Endothelial cell of umbilical vein (primary cell): ENCODE measurements at regions not wholly inside any gene's neighbourhood (a gene's known extent, or its start where the extent isn't known, plus 50 kb on each side); places are given as distances from the start of the nearest gene placed in this dataset.

Source experiments
- BruUV-seq: library from RNA; stranded (reverse); fragments of 400-500 nt; replicated peaks from 2 replicates; lab custom pipeline; 2021; lab: Mats Ljungman, UMichigan
- CTCF ChIA-PET: fragments of 300-600, 350-600 bp; sonication (Branson Sonifier 250); formaldehyde crosslinking; loops from one replicate; lab custom pipeline; 2021; ENCODE audit warnings: antibody characterized with exemption, inconsistent platforms; lab: Charles Lee
- POLR2A ChIA-PET: fragments of 300-600, 350-600 bp; sonication (Branson Sonifier 250); formaldehyde crosslinking; loops from one replicate; lab custom pipeline; 2021; ENCODE audit warnings: antibody characterized with exemption, inconsistent platforms; lab: Charles Lee
- DNase-seq: peaks from one replicate; pipeline ENCODE4 v3.0.0-alpha.2; 2011; ENCODE audit warnings: low read depth, low spot score
- FAIRE-seq: peaks from 2 replicates; lab custom pipeline; 2011; peaks lifted over from hg19 to GRCh38; lab: Jason Lieb, UNC
- H2AFZ ChIP-seq: 2 replicates; pipeline ENCODE4 v1.6.0; 2012; ENCODE audit warnings: low read depth, low read length, control low read depth, inconsistent platforms
- H3K27ac ChIP-seq: 2 replicates; pipeline ENCODE4 v1.5.1; 2011; ENCODE audit warnings: low read depth, mild to moderate bottlenecking, control low read depth, low read length, moderate library complexity; ENCODE audit not compliant: insufficient read depth
- H3K27me3 ChIP-seq, 2 experiments: 2 replicates each; pipeline versions ENCODE4 v1.6.0 to v1.6.1; 2011; ENCODE audit warnings: low read length in 2 of 2, mixed read lengths in 1 of 2; ENCODE audit not compliant: control insufficient read depth in 2 of 2, insufficient read depth in 2 of 2
- H3K36me3 ChIP-seq, 2 experiments: 2 replicates in 1 of 2; 3 replicates in 1 of 2; pipeline ENCODE4 v1.5.1; 2011; ENCODE audit warnings: low read length in 2 of 2, mild to moderate bottlenecking in 1 of 2, moderate library complexity in 1 of 2; ENCODE audit not compliant: control insufficient read depth in 2 of 2, insufficient read depth in 2 of 2; ENCODE audit errors: extremely low read depth in 1 of 2
- H3K4me1 ChIP-seq: 3 replicates; pipeline ENCODE4 v1.5.1; 2011; ENCODE audit warnings: mild to moderate bottlenecking, low read length; ENCODE audit not compliant: control insufficient read depth, insufficient read depth; ENCODE audit errors: extremely low read depth
- H3K4me2 ChIP-seq: 2 replicates; pipeline ENCODE4 v1.6.1; 2011; ENCODE audit warnings: low read length, control low read depth, mixed read lengths; ENCODE audit not compliant: insufficient read depth
- H3K4me3 ChIP-seq, 3 experiments: fragments of 200-600 bp in 1 of 3; sonication (generic), shearing (Covaris generic) in 1 of 3; replicated peaks in 1 of 3; 2 replicates each; pipeline ENCODE4 v1.5.1; 2011 to 2016; ENCODE audit warnings: control low read depth in 3 of 3, low read length in 3 of 3, mild to moderate bottlenecking in 2 of 3, inconsistent platforms in 1 of 3, low read depth in 1 of 3, moderate library complexity in 1 of 3; ENCODE audit not compliant: insufficient read depth in 1 of 3
- H3K79me2 ChIP-seq: 2 replicates; pipeline ENCODE4 v1.6.0; 2012; ENCODE audit warnings: low read length, inconsistent platforms; ENCODE audit not compliant: control insufficient read depth, insufficient read depth
- H3K9ac ChIP-seq: replicated peaks from 2 replicates; pipeline ENCODE3; 2011; ENCODE audit warnings: low read length, control low read depth; ENCODE audit not compliant: insufficient read depth; ENCODE audit errors: extremely low read depth
- H3K9me1 ChIP-seq: replicated peaks from 3 replicates; pipeline ENCODE4 v1.6.0; 2011; ENCODE audit warnings: mild to moderate bottlenecking, low read length; ENCODE audit not compliant: control insufficient read depth, insufficient read depth; ENCODE audit errors: extremely low read depth
- H3K9me3 ChIP-seq: replicated peaks from 2 replicates; pipeline ENCODE4 v1.5.1; 2012; ENCODE audit warnings: low read length, inconsistent platforms; ENCODE audit not compliant: control insufficient read depth, insufficient read depth
- H4K20me1 ChIP-seq: replicated peaks from 2 replicates; pipeline ENCODE3; 2011; ENCODE audit warnings: mild to moderate bottlenecking, low read length; ENCODE audit not compliant: control insufficient read depth, insufficient read depth; ENCODE audit errors: extremely low read depth
- CTCF ChIP-seq, 2 donors: IDR thresholded peaks; 1 replicate in 1 of 2; 2 replicates in 1 of 2; pipeline ENCODE4 v1.5.1; 2011; ENCODE audit warnings: low read length in 2 of 2, mild to moderate bottlenecking in 2 of 2, moderate library complexity in 2 of 2, control low read depth in 1 of 2, inconsistent platforms in 1 of 2, low read depth in 1 of 2; ENCODE audit not compliant: insufficient read depth in 1 of 2; ENCODE audit errors: extremely low read depth in 1 of 2
- EZH2 ChIP-seq: IDR thresholded peaks from 2 replicates; pipeline ENCODE4 v1.6.1; 2012; ENCODE audit warnings: borderline replicate concordance, low read depth, mild to moderate bottlenecking, moderate library complexity, low read length, inconsistent platforms; ENCODE audit not compliant: severe bottlenecking
- FOS ChIP-seq: IDR thresholded peaks from 2 replicates; pipeline ENCODE4 v1.6.1; 2011; ENCODE audit warnings: mild to moderate bottlenecking, low read length, moderate library complexity, borderline replicate concordance; ENCODE audit not compliant: insufficient read depth
- GATA2 ChIP-seq: IDR thresholded peaks from 2 replicates; pipeline ENCODE4 v1.7.0; 2011; ENCODE audit warnings: low read depth, mild to moderate bottlenecking, moderate library complexity, mixed read lengths, low read length; ENCODE audit not compliant: insufficient read length, insufficient read depth
- JUN ChIP-seq: IDR thresholded peaks from 2 replicates; pipeline ENCODE4 v1.6.1; 2011; ENCODE audit warnings: borderline replicate concordance, low read depth; ENCODE audit not compliant: insufficient read length, insufficient read depth
- MAX ChIP-seq: IDR thresholded peaks from 2 replicates; pipeline ENCODE4 v1.6.1; 2011; ENCODE audit not compliant: insufficient read depth, insufficient read length
- MYC ChIP-seq: IDR thresholded peaks from one replicate; pipeline ENCODE4 v1.6.1; 2011; ENCODE audit warnings: mild to moderate bottlenecking, low read depth, low read length
- POLR2A ChIP-seq: IDR thresholded peaks from 2 replicates; pipeline ENCODE4 v1.6.1; 2012; ENCODE audit warnings: low read depth, mild to moderate bottlenecking, control low read depth, low read length
- POLR2AphosphoS5 ChIP-seq: IDR thresholded peaks from 2 replicates; pipeline ENCODE4 v1.6.1; 2012; ENCODE audit warnings: low read depth, mild to moderate bottlenecking, control low read depth, low read length, moderate library complexity; ENCODE audit not compliant: insufficient read depth
- dilution Hi-C: fragments of 300-500 bp; cut with MboI; formaldehyde crosslinking; loops from one replicate; pipeline ENCODE4 v1.15.0; 2019; ENCODE audit warnings: low sequenced_read_pairs; ENCODE audit not compliant: extremely low pct_ligation_motif_present
- intact Hi-C: fragments of 100-400 bp; cut with micrococcal nuclease; formaldehyde crosslinking; loops from one replicate; pipeline ENCODE4 v1.10.0; 2022

- no peaks in the 10 kb centered on the region for H3K36me3 ChIP-seq
- BruUV-seq, result no TSS peak
- H3K79me2 ChIP-seq, result no peaks in the 10 kb centered on the region
- H3K27me3 ChIP-seq, result peaks cover 0 to 10% of the 10 kb centered on the region in 2 experiments
- H3K27ac ChIP-seq, result no peak overlapping the region
- intact Hi-C loops (no loop called here), dilution Hi-C loops (no loop called here)
- no peak overlapping the region for H3K4me2 ChIP-seq
- ChIA-PET CTCF (interaction anchor here (0.7 to 2.4 kb wide), 3 partner anchors 70 to 494 kb away, joined by 3 to 5 read pairs (median 4); no protein-coding TSS in a partner anchor), POLR2A (no interaction called here)
- H4K20me1 ChIP-seq, result no peaks in the 10 kb centered on the region
- H3K9me3 ChIP-seq, result no peaks in the 10 kb centered on the region
- no peaks in the 10 kb centered on the region for H3K4me1 ChIP-seq
- no peak overlapping the region for H3K9ac ChIP-seq
- no peak overlapping the region for H2AFZ ChIP-seq
- FAIRE-seq, result no peak
- TF ChIP-seq GATA2 (no peak), MYC (no peak), MAX (no peak), CTCF (IDR thresholded peaks at IDR 0.05; ENCODE audit: extremely low read depth in 1 of 2, insufficient read depth in 1 of 2, low read depth in 1 of 2, low read length in 2 of 2) (no peak), JUN (no peak), EZH2 (no peak), FOS (no peak), POLR2AphosphoS5 (no peak), POLR2A (no peak)
- no peak for DNase-seq
- H3K9me1 ChIP-seq, result no peaks in the 10 kb centered on the region
- H3K4me3 ChIP-seq, result no peak overlapping the region
Observed at GRCh38 chr10:78542141-78542489, 508.5 kb downstream of the RPS24 start.
